GM15510 (cell line): ENCODE measurements at regions not wholly inside any gene's neighbourhood (a gene's known extent, or its start where the extent isn't known, plus 50 kb on each side); places are given as distances from the start of the nearest gene placed in this dataset.
A peak's percentile ranks its signal among the peaks of the same experiment; 100 is the strongest.

ENCODE experiments used
- POLR2A ChIP-seq: IDR thresholded peaks from 3 replicates; pipeline ENCODE4 v1.6.1; 2011; ENCODE audit warnings: borderline replicate concordance; ENCODE audit not compliant: insufficient read length; ENCODE audit errors: extremely low read depth

DNA sequence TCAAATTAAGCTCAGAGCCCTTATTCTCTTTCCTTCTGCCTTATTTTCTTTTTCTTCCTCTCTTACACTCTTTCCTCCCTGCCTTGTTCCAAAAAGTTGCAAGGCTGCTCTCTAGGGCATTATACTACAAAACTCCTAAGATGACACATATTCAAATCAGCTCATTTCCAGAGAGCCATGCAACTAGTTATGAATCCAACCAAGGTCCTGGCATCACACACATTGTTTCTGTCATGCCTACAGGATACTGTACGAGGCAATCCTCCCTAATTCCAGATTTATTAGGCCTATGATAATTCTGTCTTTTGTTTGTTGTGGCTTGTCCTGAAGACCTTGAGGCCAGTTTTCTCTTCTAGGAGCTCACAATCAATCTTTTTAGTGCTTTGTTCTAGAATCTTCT is 87.0 kb upstream of the TBCA start:
- TF ChIP-seq POLR2A, result no peak

DNA sequence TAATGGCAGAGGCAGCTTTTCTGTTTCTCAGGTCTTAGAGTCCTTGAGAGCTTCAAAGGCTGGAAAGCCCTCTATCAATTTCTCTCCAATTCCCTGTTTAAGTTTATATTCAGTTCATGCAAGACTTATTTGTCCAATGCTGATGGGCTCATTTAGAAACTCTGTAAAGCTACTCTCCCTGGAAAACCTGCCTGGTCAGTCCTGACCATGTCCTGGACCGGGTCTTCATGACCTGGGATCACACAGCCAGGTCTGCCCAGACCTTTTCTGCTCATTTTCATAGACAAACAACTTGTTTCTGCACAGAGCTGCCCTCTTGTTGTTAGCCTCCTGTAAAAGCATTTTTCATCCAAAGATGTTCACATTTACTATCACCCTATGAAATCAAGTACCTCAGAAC is 85.4 kb upstream of the TBCA start:
- no peak for TF ChIP-seq POLR2A

DNA sequence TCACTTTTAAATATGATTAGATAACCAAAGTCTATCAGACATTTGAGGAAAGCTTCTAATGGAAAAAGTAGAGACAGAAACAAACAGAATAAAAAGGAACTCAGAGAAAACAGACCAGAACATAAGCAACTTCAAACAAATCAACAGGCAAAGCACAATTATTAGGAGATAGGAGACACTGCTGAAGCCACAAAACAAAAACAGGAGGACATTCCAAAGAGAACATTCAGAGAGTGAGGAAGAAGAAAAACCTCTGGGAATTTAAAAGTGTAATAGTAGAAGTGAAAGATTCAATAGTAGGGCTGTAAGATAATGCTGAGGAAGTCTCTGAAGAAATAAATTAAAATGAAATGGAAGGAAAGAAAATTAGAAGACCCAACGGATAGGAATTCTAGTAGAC is 83.2 kb upstream of the TBCA start:
- TF ChIP-seq POLR2A, result no peak

DNA sequence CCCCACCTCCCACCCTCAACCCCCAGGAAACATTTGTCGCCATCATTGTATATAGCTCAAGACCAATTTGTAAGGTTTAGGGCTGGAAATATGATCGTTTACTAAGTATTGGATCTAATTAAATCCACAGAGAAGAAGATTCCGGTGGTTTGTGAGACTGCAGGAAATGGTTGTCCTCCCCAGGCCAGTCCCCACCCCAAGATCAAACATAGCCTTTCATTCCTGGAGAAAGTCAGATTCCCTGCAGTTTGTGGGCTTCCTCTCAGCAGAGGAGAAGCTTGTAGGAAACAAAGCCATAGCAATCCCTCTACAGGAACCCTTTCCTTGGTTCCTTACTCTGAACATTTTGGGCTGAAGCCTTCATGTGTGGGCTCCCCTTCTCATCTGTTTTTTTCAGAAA is 79.2 kb upstream of the TBCA start:
- TF ChIP-seq POLR2A, result no peak

DNA sequence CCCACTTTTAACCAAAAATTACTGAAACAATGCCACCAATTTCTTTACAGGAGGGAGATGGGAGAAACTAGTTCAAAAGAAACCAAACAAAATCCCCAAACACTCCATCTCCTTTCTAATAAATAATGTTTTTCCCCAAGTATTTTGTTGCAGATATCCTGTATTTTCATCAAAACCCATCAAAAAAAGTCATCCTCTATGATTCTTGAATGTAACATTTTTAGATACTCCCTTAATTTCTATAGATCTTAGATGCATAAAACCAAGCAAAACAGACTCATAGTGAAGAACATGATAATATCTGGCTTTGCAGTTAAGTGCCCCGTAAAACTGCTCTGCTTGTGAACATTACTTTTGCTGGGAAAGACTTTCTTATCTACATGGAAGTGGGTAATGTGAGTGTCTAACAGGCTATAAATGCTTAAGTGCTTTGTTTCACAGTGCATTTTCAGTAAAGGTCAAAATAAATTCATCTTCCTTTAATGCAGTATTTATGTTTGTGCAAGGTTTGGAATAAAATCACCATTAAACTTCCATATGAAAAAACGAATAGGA is 77.3 kb upstream of the TBCA start:
- no peak for TF ChIP-seq POLR2A

DNA sequence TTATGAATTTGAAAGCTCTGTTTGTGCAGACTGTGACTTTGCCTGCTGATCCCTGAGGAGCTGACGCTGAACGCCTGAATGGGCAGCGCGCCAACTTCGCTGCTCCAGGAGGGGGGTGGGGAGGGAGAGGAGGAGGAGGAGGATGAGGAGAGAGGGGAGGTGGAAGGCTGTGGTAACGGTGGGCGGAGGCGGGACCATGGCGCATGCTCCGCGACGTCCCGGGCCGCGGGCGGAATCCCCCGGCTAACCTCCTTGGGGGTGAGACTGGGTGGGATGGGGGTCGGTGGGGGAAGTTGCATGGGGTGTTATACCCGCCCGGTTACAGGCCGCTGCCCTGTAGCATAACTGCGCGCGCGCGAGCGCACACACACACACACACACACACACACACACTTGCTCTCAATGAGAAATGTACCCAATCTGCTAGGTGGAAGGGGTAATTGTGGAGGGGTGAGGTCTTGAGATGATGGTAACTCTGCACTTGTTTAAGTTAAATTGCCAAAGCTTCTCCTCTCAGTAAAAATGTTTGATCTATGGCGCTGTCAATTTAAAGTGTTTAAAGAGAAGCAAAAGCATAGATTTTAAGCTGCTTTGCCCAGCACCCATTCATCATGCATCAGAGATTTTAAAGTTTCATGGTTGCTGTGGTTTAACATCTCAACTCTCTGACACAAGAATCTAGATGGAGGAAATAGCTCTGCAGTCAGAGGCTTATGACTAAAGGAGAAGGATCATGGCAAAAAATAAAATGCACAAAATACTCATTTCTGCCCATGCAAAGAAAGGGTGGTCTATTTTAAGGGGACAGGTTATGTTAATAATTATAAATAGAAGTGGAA is 76.6 kb upstream of the TBCA start:
- TF ChIP-seq POLR2A, result peak; percentile 36

DNA sequence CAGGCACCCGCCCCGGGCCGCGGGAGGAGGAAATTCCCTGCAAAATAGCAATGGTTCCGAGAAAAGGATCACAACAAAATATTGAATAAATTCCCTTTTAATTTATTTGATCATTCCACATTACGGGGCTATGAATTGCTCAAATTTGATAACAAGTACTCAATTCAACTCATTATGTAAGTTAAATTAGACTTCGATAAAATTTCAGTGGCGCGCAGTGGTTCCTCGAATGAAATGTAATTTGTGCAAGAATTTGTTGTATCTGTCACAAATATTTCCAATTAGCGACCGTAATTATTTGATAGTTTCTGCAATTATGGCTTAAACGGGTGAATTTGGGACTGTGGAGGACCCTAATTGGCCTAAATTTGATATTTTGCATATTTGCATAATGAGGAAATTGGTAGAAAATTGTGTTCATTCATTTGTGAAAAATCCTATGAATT is 76.0 kb upstream of the TBCA start:
- TF ChIP-seq POLR2A, result no peak

DNA sequence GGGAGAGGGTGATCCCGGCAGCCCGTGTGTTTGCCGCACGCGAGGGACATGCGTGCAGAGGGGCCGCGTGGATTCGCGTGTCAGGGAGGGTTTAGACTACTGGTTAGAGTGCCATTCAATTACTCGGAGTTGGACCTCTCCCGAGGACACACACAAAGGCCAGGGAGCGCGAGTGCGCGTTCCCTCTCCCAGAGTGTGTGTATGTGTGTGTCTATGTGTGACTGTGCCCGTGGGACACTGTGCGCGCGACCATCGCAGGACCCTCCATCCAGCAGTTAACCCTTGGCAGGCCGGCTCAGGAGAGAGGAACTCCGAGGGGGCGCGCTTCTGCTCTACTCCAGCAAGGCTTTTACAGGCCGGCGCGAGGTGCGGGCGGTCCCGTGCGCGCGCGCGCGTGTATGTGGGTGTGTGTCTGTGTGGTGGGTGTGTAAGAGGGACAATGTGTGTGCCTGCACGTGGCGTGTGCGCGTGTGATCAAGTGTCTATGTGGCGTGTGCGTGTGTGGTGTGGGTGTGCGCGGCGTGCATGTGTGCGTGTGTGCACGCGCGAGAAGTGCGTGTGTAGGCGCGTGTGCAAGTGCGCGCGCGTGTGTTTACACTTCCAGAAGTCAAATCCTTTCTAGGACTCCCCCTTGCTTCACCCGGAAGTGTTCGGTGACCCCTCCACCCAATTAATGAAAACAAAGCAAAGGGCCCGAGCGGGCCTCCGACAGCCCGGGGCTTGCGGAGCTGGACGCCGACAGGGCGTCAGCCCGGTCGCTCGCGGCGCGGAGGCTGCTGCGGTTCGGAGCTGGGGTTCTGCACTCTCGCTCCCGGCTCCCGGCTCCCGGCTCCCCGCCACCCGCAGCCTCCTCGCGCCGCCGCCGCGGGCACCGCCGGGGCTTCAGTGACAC is 75.3 kb upstream of the TBCA start:
- peak; percentile 31 for TF ChIP-seq POLR2A

DNA sequence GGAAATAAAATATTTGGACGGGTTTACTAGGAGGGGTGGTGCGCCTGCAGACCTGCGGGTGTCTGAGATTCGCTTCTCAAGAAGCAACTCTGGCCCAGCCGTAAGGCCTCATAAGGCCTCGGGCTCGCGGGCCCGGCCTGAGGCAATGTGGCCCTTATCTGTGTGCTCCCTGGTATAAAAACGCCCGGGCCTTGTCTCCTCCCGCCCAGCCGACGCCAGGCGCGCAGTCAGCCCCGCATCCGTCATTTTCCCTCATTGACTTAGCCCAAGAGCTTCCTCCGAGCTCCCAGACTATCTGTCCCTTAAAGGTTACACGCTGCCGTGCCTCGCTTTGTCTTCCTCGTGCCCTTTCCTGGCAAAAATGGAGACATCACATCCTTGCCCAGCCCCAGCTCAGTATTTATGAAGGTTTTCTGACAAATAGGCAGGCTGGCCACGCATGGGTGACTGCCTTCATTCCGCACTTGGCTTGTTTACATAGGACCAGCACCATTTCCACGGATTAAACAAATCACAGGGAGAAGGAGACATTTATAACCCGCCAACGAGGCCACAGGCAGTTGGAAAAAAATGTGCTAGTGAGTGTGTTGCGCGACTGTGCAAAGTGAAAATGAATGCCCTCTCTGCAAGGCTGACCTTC is 74.5 kb upstream of the TBCA start:
- no peak for TF ChIP-seq POLR2A

DNA sequence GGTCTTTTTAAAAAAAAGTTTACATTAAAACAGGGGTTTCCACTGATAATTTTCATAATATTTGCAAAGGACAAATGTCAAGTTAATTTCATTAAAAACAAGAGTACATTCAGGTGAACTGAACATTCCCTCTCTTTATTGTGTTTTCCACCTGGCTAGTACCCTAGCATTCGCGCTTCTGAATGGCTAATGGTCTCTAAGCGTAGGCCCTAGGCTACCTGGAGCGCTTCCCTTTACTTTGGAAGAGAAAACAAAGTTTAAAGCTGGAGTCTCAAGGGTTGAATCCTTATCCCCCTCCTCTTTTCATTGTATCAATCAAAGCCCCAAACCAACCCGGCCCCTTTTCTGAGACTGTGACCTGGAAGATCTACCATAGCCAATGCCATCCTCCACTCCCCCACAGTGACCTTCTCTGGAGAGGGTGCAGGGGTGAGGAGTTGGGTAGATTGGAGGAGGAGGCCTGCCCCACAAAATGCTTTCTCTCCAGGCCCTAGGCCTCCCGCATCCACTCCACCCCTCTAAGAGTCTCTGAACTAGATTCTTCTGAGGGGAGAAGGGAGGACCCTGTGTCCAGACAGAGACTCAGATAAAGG is 73.3 kb upstream of the TBCA start:
- TF ChIP-seq POLR2A, result no peak

DNA sequence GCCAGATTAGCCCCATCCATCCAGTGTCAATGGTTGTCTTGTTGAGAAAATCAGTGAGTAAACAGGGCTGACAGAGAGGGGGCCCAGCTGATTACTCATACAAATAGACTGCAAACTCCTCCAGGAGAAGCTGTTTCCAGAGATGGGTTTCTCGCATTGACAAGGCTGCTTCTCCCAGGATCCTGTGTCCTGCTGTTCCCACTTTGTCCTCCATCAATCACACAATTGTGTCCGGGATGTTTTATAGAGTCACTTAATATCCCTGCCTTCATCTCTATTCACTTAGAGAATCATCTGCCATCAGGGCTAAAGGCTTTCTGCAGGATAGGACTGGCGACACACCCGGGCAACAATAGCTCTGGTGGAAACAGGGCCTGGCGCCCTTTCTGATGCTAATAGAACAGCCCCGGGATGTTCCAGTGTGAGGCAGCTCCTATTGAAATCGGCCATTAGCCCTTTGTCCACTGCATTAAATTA is 71.7 kb upstream of the TBCA start:
- no peak for TF ChIP-seq POLR2A

DNA sequence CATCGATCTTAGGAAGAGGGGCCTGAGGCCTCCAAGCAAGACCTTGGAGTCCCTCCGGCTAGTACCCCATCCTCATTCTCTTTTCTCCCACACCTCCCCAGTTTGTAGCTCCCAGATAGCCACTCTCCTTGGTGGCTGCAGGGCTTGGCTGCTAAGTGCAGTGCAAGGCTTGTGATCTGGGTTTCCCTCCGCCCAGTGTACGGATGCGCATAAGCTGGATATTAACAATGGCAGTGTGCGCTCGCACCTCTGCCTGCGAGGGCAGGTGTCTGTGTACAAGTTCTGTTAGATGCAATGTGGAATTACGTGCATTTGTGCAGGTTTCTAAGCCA is 71.0 kb upstream of the TBCA start:
- no peak for TF ChIP-seq POLR2A

DNA sequence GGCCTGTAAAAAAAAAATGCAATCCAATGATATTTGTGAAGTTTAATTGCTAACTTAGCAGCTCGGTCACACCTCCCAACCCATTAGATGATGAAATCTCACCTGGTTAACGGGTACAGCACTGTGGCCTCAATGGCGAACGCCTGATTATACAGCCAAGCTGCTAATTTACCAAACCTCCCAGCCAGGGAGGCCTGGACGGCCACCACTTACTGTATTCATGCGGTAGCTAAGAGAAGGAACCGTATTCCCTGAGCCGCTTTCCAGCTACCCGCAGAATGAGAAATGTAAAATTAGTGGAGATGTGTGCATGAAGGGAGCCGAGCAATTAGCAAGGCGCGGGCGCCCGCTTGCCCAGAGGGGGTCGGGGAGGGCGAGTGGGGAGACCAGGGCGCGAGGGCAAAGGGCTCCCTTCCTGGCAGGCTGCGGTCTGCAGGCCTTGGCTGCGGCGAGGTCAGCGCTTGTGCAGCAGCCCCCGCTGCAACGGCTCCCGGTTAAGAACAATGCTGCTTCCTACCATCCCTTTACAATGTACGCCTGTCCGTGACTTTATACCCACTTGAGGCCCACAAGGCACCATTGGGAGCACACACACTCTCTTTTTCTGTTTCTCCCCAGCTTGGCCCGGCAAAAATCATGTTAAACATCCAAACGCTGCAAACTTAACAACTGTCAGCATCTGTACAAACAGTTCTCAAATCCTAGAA is 70.4 kb upstream of the TBCA start:
- no peak for TF ChIP-seq POLR2A

DNA sequence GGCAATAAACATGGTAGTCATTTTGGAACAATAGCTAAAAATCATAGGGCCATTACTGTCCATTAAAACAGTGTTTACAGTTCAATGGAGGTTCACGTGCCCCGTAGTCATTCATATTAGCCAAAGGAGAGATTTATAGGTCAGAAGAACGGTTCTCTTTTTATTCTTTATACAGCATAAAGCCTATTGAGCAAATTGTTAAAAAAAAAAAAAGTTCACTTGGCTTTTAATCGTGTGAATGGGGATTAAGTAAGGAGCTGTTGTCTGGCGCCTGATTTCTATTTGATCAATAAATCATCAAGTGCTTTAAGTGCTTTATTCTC is 69.1 kb upstream of the TBCA start:
- no peak for TF ChIP-seq POLR2A
